ENCODE measurements at regions not wholly inside any gene's neighbourhood (a gene's known extent, or its start where the extent isn't known, plus 50 kb on each side); places are given as distances from the start of the nearest gene placed in this dataset.

DNA sequence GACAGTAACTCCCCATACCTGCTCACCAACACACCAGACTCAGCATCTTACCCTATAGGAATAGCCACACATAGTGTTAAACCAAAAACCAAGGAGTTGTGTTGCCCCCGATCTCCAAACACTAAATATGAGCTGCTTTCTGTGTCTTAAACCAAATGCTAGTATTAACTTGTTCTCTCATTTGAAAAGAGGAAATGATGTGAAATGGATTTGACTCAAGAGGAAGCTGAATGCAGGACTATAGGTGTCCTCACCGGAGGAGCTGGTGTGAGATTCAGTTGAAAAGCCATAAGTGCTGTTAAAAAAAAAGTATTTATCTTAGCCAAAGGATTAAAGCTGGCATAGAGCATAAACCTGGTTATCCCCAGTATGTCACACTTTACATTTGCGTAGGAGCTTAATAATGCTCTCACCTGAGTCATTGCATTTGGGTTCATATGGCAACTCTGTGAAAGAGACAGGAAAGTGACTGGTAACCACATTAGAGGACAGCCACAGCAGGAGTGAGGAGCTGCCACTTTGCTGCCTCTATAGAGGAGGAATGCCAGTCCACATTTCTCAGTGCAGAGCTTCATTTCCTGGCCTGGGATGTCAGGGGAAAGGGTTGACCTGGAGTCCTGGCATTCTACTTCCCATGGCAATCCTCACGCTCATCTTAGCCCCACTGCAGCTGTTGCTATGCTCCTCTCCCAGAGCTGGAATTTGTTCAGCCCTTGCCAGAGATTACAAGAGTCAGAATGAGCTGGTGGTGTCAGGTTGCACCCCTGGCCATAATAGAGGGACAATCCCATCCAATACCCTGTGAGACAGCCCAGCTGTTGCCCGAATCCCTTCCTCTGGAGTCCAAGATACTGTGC is 143.3 kb upstream of the ANKFN1 start:
- no peak for DNase-seq (ENCODE audit: low read depth)

DNA sequence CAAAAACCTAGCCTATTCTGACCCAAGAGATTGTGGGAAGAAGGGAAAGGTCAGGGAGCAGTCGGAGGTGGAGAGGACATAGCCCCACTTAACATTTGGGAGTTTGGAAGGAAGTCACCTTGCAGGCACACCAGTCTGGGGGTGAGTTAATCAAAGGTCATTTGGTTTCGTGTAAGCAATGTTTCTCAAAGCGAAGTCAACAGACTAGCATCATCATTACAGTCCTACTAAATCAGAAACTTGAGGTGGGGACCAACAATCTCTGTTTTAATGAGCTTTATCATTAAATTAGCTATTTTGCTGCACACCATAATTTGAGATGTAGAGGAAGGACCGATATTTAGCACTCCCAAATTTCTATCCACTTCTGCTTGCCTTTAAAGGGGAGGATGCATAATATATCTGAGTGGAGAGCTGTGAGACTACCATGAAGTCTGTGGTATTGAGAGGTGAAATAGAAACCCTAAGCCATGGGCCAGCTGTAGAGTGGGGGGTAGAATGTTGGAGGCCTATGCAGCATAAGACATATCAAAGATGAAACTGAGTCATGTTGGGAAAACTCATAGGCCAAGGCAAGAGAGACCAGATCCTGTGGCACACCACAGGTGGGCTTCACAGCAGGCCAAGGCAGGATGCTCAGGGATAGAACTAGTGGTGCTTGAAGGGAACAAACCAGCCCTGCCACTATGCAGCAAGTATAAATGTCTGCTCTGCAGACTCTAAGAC is 141.7 kb upstream of the ANKFN1 start:
- no peak for DNase-seq (ENCODE audit: low read depth)

DNA sequence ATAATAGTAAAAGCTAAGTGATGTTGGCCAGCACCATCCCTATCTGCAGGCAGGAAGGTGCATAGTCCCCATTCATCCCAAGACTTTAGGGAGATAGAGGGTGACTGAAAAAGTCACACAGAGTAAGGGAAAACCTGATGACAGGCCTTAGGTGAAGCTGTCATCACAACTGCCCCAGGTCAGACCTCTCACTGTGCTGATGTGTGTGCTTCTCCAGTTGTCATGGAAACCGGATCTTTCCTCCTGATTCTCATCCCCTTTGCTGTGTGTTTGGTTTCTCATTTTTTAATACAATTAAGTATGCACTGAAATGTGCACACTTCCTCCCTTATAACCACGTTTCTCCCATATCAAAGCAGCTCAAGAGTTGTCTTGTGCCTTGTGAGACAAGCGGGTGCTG is 135.1 kb upstream of the ANKFN1 start:
- no peak for DNase-seq (ENCODE audit: low read depth)

DNA sequence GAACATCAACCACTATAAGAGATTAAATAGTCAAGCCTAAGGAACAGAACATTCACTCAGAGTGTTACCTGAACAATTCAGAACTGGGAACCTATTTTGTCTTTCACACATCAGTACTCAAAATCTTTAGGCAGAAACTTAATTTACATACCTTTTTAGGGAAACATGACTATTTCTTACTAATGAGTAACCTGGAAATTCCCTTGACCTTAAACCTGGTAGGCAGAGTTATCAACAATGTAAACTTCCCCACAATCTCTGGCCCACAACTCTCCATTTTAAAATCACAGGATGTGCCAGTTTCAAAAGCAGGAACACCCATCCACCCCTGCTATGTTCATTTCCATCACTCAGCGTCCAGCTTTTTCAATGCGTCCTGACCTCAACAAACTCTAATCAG is 132.9 kb upstream of the ANKFN1 start:
- DNase-seq (ENCODE audit: low read depth), result no peak

DNA sequence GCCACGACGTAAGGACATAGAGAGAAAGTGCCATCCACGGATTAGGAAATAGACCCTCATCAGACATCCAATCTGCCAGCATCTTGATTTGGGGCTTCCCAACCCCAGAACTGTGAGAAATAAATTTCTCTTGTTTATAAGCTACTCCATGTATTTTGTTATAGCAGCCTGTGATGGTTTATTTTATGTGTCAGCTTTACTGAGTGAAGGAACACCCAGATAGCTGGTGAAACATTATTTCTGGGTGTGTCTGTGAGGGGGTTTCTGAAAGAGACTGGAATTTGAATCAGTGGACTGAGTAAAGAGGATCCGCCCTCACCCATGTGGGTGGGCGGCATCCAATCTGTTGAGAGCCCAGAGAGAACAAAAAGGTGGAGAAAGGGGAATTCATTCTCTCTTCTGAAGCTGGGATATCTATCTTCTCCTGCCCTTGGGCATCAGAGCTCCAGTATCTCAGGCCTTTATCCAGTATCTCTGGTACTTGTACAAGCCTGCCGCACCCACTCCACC is 131.5 kb upstream of the ANKFN1 start:
- no peak for DNase-seq (ENCODE audit: low read depth)

DNA sequence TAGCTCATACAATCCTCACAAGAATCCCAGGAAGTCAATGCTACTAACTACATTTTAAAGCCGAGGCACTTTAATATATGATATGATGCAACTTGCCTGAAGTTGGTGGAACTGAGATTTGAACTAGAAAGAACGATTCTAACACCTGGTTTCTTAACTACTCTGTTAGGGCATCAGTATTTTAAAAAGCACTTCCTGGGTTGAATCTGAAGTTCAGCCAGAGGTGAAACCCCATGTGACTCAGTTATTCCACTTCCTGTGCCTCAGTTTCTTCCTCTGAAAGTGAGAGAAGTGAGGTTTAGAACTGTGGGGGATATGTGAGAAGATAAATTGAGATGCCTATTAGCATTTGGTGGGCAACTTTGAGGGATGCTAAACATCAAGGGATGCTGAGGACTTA is 129.4 kb upstream of the ANKFN1 start:
- DNase-seq (ENCODE audit: low read depth), result no peak

DNA sequence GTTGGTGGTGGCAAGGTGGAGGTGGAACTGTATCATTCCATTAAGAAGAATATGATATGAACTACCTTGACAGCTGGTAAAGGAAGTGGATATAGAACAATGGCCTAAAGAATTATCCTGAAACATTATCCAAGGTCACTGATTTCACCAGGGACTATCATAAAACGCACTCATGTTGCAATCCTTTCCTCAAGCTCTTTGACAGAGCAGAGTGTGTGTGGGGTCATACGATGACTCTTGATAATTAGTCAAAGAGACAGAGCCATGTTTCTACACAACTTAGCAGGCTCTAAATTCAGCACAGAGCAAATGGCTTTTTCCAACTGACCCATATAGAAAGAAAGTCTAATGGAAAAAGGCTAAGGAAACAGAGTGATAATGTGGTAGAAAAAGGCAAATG is 126.4 kb upstream of the ANKFN1 start:
- DNase-seq (ENCODE audit: low read depth), result no peak

DNA sequence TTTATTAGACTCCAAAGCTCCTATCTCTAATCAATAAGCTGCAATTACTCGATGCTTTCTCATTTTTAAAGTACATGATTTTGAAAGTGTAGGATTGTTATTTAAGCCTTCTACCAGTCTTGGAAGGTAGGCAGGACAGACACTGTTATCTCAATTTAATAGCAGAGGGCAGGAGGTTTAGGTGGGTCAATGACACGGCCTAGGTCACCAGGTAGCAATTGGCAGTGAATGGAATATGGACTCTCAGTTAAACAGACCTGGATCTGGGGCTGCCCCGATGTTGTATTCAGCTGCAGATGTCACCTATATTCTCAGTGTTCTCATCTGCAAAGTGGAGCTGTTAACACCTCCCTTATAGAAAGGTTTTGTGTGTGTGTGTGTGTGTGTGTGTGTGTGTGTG is 124.4 kb upstream of the ANKFN1 start:
- DNase-seq (ENCODE audit: low read depth), result no peak

DNA sequence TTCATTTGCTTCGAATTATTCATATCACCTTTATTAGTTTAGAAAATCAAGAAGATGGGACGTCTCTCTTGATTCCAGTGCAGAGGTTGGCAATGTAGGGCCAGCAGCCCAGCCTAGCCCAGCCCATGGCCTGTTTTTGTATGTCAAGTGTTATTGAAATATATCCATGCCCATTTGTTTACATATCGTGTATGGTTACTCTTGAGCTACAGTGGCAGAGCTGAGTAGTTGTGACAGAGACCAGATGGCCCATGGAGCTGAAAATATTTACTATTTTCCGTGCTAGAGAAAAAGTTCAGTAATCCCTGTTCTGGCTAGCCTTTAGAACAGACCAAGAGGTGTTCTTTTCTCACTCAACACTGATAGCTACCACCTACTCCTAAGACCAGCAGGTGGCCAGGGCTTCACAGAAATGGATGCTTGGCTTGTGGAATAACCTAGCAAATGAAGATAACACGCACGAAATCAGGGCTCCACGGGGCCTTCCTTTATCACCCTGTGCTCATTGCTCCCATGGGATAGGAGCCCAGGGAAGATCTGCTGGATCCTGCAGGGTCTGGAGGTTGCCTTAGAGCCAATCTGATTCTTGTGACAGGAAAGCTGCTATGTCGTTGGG is 123.2 kb upstream of the ANKFN1 start:
- no peak for DNase-seq (ENCODE audit: low read depth)

DNA sequence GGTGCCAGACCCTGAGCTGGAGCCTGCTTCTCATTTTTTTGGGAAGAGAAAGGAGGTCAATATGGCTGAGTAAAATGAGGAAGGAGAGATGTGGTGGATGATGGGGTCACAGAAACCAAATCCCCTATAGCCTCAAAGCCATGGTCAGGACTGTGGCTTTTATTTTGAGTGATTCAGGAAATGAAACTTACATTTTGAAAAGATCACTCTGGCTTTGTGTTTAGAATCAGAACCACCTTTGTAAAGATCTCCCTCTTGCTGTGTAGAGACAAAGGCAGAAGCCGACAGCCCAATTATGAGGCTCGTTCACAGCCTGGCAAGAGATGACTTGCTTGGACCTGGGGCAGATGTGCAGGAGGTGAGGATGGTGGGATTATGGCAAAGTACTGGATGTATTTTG is 121.6 kb upstream of the ANKFN1 start:
- no peak for DNase-seq (ENCODE audit: low read depth)

DNA sequence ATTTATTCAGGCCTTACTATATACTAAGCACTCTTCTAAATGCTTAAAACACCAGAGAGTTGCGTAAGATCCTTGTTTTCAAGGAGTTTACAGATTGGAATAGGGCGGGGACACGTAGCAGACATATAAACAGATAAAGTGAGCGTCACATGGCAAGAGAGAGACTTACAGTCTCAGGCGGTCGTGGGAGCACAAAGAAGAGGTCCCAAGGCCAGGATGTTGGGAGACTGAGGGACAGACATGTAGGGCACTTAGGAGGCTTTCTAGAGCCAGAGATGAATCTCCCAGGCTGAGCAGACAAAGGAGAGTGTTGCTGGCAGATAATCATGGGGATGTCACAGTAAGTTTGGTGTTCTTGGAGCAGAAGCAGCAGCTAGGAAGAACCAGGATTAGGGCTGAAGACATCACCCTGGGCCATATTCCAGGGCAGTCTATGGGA is 119.1 kb upstream of the ANKFN1 start:
- no peak for DNase-seq (ENCODE audit: low read depth)

DNA sequence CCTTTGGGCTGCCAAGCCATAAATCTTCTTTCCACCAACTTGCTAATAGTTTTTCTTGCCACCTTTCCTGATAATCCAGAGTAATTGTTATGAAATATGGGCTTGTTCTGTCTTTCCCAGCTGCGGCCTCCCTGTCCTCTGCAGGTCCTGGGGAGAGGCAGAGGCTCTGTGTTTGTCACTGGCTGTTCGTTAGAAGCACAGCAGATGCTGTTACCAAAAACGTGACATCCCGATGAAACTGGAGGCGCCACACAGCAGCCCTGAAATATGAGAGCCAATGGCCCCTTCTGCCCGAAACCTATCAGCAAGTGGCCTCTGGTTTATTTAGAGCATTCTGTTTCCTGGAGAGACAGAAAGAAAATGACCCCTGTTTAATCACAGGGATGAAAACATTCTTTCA is 115.1 kb upstream of the ANKFN1 start:
- no peak for DNase-seq (ENCODE audit: low read depth)

DNA sequence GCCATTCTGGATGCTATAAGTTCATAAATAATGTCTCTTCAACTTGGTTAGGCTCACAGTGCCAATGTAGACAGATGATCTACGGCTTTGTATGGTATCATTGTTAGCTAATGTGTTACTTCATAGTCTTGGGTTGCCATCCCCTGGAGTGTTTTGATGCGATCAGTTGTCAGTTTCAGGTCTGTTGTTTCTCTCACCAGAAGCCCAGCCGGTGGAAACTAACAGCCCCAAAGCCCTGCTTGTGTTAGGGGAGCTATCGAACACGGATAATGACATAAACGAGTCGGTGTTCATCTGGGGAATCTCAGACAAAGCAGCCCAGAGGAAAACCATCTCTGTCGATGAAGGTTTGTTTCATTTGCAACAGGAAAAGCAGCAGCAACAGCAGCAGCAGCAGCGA is 107.4 kb upstream of the ANKFN1 start:
- no peak for DNase-seq (ENCODE audit: low read depth)

DNA sequence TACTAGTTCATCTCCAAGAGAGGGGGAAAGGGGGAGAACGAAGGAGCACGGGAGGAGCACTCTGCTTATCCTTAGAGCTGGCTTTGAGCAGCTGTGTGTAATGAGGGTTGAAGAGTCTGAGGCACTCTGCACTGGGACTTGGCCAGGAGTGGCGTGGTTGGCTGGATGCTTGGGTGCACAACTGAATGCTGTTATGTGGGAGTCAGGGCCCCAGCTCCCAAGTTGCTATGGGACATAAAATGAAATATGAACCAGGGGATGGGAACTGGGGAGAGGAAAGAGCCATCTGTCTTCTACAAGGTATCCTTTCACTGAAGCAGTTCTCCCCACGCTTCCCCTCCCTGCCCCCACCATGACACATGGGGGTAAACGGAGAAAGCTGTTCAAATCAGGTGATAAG is 105.9 kb upstream of the ANKFN1 start:
- DNase-seq (ENCODE audit: low read depth), result no peak

DNA sequence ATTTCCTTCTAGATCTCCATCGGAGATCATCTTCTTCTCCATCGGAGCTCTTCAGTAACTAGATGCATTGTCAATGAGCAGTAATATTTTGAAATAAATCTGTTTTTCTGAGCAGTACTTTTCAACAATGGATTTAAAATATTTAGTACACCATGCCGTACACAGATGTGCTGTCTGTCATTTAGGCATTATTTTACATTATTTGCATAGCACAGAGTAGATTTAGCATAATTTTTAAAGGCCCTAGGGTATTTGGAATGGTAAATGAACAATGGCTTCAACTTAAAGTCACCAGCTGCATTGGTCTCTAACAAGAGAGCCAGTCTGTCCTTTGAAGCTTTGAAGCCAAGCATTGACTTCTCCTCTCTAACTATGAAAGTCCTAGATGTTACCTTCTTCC is 95.4 kb upstream of the ANKFN1 start:
- DNase-seq (ENCODE audit: low read depth), result no peak

DNA sequence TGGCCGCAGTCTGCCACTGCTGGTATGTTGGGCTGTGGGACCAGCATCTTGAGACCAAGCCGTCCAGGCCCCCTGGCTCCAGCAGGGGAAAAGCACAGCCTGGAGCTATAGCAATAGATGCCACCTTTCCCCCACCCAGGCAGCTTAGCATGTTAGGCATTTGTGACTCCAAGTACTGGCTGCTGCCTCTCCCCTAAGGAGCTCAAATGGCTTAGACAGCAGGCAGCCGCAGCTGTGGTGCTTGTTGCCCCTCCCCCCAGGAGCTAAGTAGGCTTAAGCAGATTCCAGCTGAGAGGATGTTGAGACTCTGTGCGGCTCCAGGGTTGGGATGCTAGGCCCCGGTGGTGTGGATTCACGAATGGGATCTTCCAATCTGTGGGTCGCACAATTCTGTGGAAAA is 88.8 kb upstream of the ANKFN1 start:
- DNase-seq (ENCODE audit: low read depth), result no peak

DNA sequence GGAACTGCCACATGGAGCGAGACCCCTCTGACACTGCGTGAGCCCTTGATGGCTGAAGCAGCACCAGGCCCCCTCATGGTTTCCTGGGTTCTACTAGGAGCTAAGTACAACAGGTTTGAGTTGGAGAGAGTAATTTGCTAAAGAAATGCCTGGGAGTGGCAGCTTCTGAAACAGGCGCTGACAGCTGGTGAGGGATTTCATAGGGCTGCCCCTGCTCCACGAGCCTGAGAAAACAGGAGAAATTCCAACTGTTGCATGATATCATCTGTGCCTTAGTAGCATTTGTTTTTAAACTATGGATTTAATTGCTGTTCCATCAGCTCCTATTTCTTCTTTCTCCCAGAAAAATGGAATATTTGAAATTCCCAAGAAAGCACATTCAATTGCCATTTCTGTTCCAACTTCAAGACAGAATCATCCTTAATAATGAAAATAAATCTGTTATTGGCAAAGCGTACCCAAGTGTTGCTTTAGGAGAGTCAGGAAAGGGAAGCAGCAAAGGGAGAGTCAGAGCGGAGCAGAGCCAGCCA is 78.8 kb upstream of the ANKFN1 start:
- no peak for DNase-seq (ENCODE audit: low read depth)

DNA sequence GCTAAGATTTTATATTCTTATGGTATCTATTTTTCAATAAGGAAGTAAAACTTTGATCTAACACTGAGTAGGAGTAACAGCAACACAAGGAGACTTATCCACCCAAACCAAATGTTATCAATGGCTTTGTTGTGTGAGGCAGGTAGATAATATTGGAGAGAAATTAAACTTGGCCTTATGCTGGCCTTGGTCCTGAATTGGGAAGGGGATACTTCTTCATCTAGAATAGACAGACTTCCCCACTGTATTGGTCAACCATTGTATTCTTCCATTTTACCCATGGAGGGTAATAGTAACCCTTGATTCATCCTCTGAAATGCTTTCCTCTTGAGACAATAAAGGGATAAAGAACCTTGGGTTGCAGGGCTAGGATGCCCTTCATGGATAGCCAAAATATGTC is 76.3 kb upstream of the ANKFN1 start:
- no peak for DNase-seq (ENCODE audit: low read depth)

DNA sequence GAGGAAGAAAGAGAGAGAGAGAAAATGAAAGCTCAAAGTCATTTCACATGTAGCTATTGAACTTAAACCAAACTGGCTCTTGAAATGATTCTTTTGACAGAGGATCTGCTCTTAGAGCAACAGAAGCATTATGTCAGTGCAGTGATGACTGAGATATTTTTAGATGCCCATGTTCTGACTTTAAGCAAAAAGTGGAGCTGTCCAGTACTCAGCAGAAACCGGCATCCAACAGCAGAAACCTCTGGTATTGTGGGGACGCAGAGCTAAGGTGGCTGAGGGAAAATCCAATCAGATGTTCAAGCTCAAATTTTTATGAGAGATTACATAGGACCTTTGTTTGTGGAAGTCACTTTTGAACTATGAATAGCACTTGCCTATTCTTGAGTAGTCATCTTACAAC is 69.8 kb upstream of the ANKFN1 start:
- no peak for DNase-seq (ENCODE audit: low read depth)

DNA sequence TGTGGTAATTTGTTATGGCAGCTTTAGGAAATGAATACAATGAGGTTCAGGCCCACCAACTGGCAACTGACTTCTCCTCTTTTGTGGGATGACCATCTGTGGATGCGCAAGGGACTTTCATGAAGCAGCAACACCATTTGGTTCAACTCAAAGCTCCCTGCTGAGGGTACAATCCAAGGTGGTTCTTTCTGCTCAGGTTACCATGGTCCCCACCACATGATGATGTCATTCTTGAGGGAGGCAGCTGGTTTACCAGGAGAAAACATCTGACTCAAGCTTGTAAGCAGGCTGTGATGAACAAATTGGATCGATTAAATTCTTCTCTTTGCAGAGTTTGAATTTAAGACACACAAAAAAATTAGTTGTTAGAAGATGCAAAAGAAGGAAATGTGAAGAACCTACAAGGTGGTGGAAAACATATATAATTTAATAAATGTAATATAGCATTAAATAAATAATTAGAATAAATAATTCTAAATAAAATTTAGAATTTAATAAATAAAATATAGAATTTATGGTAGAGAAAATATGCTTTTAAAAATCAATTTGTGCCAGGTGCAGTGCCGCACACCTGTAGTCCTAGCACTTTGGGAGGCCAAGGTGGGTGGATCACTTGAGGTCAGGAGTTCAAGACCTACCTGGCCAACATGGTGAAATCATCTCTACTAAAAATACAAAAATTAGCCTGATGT is 67.6 kb upstream of the ANKFN1 start:
- DNase-seq (ENCODE audit: low read depth), result no peak

DNA sequence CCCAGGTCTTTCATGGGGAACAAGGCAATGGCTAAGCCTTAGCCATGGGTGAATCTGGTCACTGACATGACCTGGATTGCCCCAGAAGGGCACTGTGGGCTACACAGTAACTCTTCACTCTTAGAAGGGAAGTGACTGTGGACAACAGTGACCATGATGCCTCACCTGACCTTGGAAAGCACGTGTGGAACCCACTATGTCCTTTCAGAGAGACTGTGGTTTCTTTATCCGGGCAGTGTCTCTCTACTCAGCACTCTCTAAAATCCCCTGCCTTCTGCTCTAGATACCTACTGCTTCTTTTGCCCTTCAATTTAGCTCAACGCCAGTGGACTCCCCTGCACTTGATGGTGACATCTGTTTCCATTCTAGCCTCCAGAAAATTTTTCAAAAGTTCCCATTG is 66.1 kb upstream of the ANKFN1 start:
- no peak for DNase-seq (ENCODE audit: low read depth)

Measured in GM04504 (cell line).